Astrocyte of the spinal cord (primary cell): ENCODE measurements at regions not wholly inside any gene's neighbourhood (a gene's known extent, or its start where the extent isn't known, plus 50 kb on each side); places are given as distances from the start of the nearest gene placed in this dataset.

Experiments used
- DNase-seq: peaks from one replicate; pipeline ENCODE4 v3.0.0; 2011; ENCODE audit warnings: low read depth, low spot score
- H3K4me3 ChIP-seq: 2 replicates; pipeline ENCODE4 v1.5.1; 2011; ENCODE audit warnings: low read depth, mild to moderate bottlenecking, low read length, moderate library complexity
- CTCF ChIP-seq: IDR thresholded peaks from 2 replicates; pipeline ENCODE4 v1.5.1; 2012; ENCODE audit warnings: low read depth, mild to moderate bottlenecking, low read length, inconsistent platforms
- in situ Hi-C: cut with HindIII; loops from 2 replicates; pipeline ENCODE4 v1.10.0; 2017; ENCODE audit warnings: low sequenced_read_pairs

- no peak for TF ChIP-seq CTCF
- in situ Hi-C loops, result no loop called here
- DNase-seq, result no peak
- no peak overlapping the region for H3K4me3 ChIP-seq
Observed at GRCh38 chr13:33891196-33891742, 73.3 kb downstream of the RFC3 start.

GRCh38 chr13:33893559-33893958 lies 75.6 kb downstream of the RFC3 start:
- H3K4me3 ChIP-seq, result no peak overlapping the region
- in situ Hi-C loops, result no loop called here
- no peak for TF ChIP-seq CTCF
- DNase-seq, result no peak

- in situ Hi-C loops, result no loop called here
- no peak overlapping the region for H3K4me3 ChIP-seq
- no peak for DNase-seq
- no peak for TF ChIP-seq CTCF
Observed at GRCh38 chr13:33904431-33904830, 86.5 kb downstream of the RFC3 start.

GRCh38 chr13:33908116-33908515 lies 90.2 kb downstream of the RFC3 start:
- no peak overlapping the region for H3K4me3 ChIP-seq
- no peak for TF ChIP-seq CTCF
- no peak for DNase-seq
- in situ Hi-C loops, result no loop called here

GRCh38 chr13:33910255-33910654 lies 92.3 kb downstream of the RFC3 start:
- no peak overlapping the region for H3K4me3 ChIP-seq
- in situ Hi-C loops, result no loop called here
- no peak for DNase-seq
- TF ChIP-seq CTCF, result no peak

- TF ChIP-seq CTCF, result no peak
- in situ Hi-C loops, result no loop called here
- no peak overlapping the region for H3K4me3 ChIP-seq
- DNase-seq, result no peak
Observed at GRCh38 chr13:33911521-33911920, 93.6 kb downstream of the RFC3 start.

- in situ Hi-C loops, result no loop called here
- no peak for DNase-seq
- TF ChIP-seq CTCF, result no peak
- H3K4me3 ChIP-seq, result no peak overlapping the region
Observed at GRCh38 chr13:33913829-33914228, 95.9 kb downstream of the RFC3 start.
